ENCODE measurements at regions not wholly inside any gene's neighbourhood (a gene's known extent, or its start where the extent isn't known, plus 50 kb on each side); places are given as distances from the start of the nearest gene placed in this dataset.

DNA sequence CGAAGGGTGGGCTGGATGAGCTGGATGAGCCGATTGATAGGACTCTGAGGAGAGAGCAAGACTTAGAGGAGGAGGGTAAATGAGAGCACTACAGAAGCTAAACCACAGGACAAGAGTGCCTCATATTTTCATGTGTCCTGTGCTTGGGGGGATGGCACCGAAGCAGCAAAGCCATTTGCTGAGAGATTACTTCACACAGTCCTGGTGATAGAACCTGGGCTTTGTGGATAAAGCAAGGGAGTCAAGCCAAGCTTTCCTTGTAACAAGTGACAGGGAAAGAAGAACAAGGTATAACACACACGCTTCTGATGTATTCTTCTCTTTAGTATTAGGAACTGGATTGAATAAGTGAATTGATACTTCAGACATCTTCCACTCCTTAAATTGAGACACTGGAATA lies 253.7 kb downstream of the ANKRD7 start:
- intact Hi-C loops (cut with DNase I): no loop called here
- Histone ChIP-seq H3K36me3 (no peaks in the 10 kb centered on the region), H3K4me1 (no peaks in the 10 kb centered on the region), H3K27ac (no peak overlapping the region), H3K27me3 (no peaks in the 10 kb centered on the region), H3K4me3 (no peak overlapping the region), H3K9me3 (no peaks in the 10 kb centered on the region)
- no peak for TF ChIP-seq CTCF (IDR thresholded peaks at IDR 0.05)
- TF ChIP-seq POLR2AphosphoS5 (IDR thresholded peaks at IDR 0.05; ENCODE audit: insufficient read depth in 1 of 2, low read depth in 1 of 2): no peak
- TF ChIP-seq POLR2A (IDR thresholded peaks at IDR 0.05): no peak
- DNase-seq (ENCODE audit: extremely low spot score in 2 of 2): no peak

DNA sequence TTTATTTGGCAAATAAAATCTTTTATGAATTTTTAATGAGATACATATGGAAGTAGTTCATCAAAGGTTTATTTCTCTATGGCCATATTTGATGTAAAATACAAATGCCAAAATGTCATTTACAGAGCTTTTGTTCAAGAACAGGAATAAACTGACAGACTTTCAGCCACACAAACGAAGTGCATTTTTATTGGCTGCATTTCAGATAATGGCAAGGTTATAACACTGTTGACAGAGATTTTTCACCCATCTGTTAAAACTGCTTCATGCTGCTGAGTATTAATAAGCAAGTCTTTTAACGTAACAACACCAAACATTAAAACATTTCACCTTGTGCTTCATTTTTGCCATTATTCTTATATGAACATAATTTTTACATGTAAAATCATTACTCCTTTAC lies 254.4 kb downstream of the ANKRD7 start:
- Histone ChIP-seq H3K9me3 (no peaks in the 10 kb centered on the region), H3K4me1 (no peaks in the 10 kb centered on the region), H3K4me3 (no peak overlapping the region), H3K36me3 (no peaks in the 10 kb centered on the region), H3K27me3 (no peaks in the 10 kb centered on the region), H3K27ac (no peak overlapping the region)
- no peak for DNase-seq (ENCODE audit: extremely low spot score in 2 of 2)
- TF ChIP-seq POLR2AphosphoS5 (IDR thresholded peaks at IDR 0.05; ENCODE audit: insufficient read depth in 1 of 2, low read depth in 1 of 2): no peak
- TF ChIP-seq CTCF (IDR thresholded peaks at IDR 0.05): no peak
- TF ChIP-seq POLR2A (IDR thresholded peaks at IDR 0.05): no peak
- intact Hi-C loops (cut with DNase I): no loop called here

DNA sequence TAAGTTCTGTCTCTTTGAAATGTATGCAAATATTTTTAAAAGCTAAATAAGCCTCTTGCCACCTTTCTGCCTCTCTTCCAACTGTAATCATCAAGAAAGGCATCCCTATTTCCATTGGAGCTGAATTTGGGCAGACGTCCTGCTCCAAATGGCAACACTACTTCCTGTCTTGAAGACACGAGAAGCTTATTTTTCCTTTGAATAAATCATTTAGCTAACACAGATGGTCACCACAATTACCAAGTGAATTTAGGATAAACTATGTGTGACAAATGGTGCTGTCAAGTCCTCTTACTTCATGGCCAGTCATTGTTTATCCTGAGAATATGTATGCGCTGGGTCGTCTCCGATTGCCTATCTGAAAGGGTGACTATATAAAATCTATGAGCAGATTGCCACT lies 268.0 kb downstream of the ANKRD7 start:
- intact Hi-C loops (cut with DNase I): no loop called here
- no peaks in the 10 kb centered on the region for H3K9me3 ChIP-seq
- H3K4me1 ChIP-seq: no peaks in the 10 kb centered on the region
- TF ChIP-seq POLR2AphosphoS5 (IDR thresholded peaks at IDR 0.05; ENCODE audit: insufficient read depth in 1 of 2, low read depth in 1 of 2): no peak
- TF ChIP-seq CTCF (IDR thresholded peaks at IDR 0.05): no peak
- TF ChIP-seq POLR2A (IDR thresholded peaks at IDR 0.05): no peak
- no peak overlapping the region for H3K4me3 ChIP-seq
- H3K36me3 ChIP-seq: no peaks in the 10 kb centered on the region
- H3K27me3 ChIP-seq: no peaks in the 10 kb centered on the region
- no peak for DNase-seq (ENCODE audit: extremely low spot score in 2 of 2)
- no peak overlapping the region for H3K27ac ChIP-seq

GRCh38 chr7:118496138-118496644 lies 271.7 kb downstream of the ANKRD7 start:
- no peak overlapping the region for H3K4me3 ChIP-seq
- TF ChIP-seq POLR2AphosphoS5 (IDR thresholded peaks at IDR 0.05; ENCODE audit: insufficient read depth in 1 of 2, low read depth in 1 of 2): no peak
- no peak for TF ChIP-seq POLR2A (IDR thresholded peaks at IDR 0.05)
- no peak for TF ChIP-seq CTCF (IDR thresholded peaks at IDR 0.05)
- no peaks in the 10 kb centered on the region for H3K27me3 ChIP-seq
- no peak overlapping the region for H3K27ac ChIP-seq
- H3K9me3 ChIP-seq: no peaks in the 10 kb centered on the region
- no peak for DNase-seq (ENCODE audit: extremely low spot score in 2 of 2)
- H3K4me1 ChIP-seq: no peaks in the 10 kb centered on the region
- H3K36me3 ChIP-seq: no peaks in the 10 kb centered on the region
- intact Hi-C loops (cut with DNase I): no loop called here

DNA sequence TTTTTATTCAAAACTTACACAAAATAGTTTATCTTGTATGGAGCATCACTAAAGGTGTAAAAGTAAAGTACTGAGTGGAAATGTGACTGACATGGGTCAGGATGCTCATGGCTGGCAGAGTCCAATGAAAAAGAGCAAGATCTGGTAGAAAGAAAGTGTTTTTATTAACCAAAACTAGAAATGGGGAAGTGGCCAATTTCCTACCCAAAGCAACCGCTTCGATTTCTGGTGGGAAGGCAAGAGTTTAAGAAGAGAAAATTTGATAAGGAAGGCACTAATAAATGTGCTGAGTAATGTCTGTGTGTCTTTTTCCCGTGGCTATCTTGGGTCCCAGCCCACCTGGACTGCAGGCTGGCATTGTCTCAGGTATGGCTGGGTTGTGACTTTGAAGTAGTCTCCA lies 277.7 kb downstream of the ANKRD7 start:
- Histone ChIP-seq H3K9me3 (no peaks in the 10 kb centered on the region), H3K27me3 (no peaks in the 10 kb centered on the region), H3K4me3 (no peak overlapping the region), H3K36me3 (no peaks in the 10 kb centered on the region), H3K4me1 (no peaks in the 10 kb centered on the region), H3K27ac (no peak overlapping the region)
- no peak for DNase-seq (ENCODE audit: extremely low spot score in 2 of 2)
- TF ChIP-seq POLR2A (IDR thresholded peaks at IDR 0.05) (no peak), CTCF (IDR thresholded peaks at IDR 0.05) (no peak), POLR2AphosphoS5 (IDR thresholded peaks at IDR 0.05; ENCODE audit: insufficient read depth in 1 of 2, low read depth in 1 of 2) (no peak)
- intact Hi-C loops (cut with DNase I): no loop called here

Measured in vagina (tissue), 2 donors.